ENCODE measurements at regions not wholly inside any gene's neighbourhood (a gene's known extent, or its start where the extent isn't known, plus 50 kb on each side); places are given as distances from the start of the nearest gene placed in this dataset.

- Histone ChIP-seq H3K9me3 (peaks cover 0 to 5% (median 0%) of the 10 kb centered on the region in 3 donors), H3K4me1 (no peaks in the 10 kb centered on the region), H3K4me3 (no peak overlapping the region), H3K27me3 (no peaks in the 10 kb centered on the region), H3K27ac (no peak overlapping the region), H3K36me3 (no peaks in the 10 kb centered on the region)
- no peak for TF ChIP-seq CTCF (IDR thresholded peaks at IDR 0.05)
- TF ChIP-seq POLR2A (IDR thresholded peaks at IDR 0.05): no peak
- intact Hi-C loops (cut with DNase I): no loop called here
- no peak for DNase-seq
These were observed 982.7 kb downstream of the SQOR start for GRCh38 chr15:46617507-46617906.

GRCh38 chr15:46618984-46619383 lies 984.2 kb downstream of the SQOR start:
- H3K27ac ChIP-seq: no peak overlapping the region
- 55 to 76% methylated on average over 2 of the region's 2 CpGs for WGBS, 2 donors
- no peak overlapping the region for H3K4me3 ChIP-seq
- no peak for DNase-seq
- H3K27me3 ChIP-seq: no peaks in the 10 kb centered on the region
- peaks cover 0 to 5% (median 0%) of the 10 kb centered on the region in 3 donors for H3K9me3 ChIP-seq
- intact Hi-C loops (cut with DNase I): no loop called here
- TF ChIP-seq CTCF (IDR thresholded peaks at IDR 0.05) (no peak), POLR2A (IDR thresholded peaks at IDR 0.05) (no peak)
- no peaks in the 10 kb centered on the region for H3K4me1 ChIP-seq
- H3K36me3 ChIP-seq: no peaks in the 10 kb centered on the region

GRCh38 chr15:46620392-46621013 lies 985.7 kb downstream of the SQOR start:
- intact Hi-C loops (cut with DNase I): no loop called here
- Histone ChIP-seq H3K27ac (no peak overlapping the region), H3K9me3 (peaks cover 0 to 5% (median 0%) of the 10 kb centered on the region in 3 donors), H3K4me1 (no peaks in the 10 kb centered on the region), H3K4me3 (no peak overlapping the region), H3K27me3 (no peaks in the 10 kb centered on the region), H3K36me3 (no peaks in the 10 kb centered on the region)
- DNase-seq: no peak
- TF ChIP-seq CTCF (IDR thresholded peaks at IDR 0.05) (no peak), POLR2A (IDR thresholded peaks at IDR 0.05) (no peak)

- Histone ChIP-seq H3K27ac (no peak overlapping the region), H3K4me3 (no peak overlapping the region), H3K9me3 (peaks cover 0 to 20% (median 0%) of the 10 kb centered on the region in 3 donors), H3K27me3 (no peaks in the 10 kb centered on the region), H3K4me1 (no peaks in the 10 kb centered on the region), H3K36me3 (no peaks in the 10 kb centered on the region)
- DNase-seq: no peak
- WGBS, 2 donors: 44 to 51% methylated on average over 2 of the region's 2 CpGs
- TF ChIP-seq POLR2A (IDR thresholded peaks at IDR 0.05) (no peak), CTCF (IDR thresholded peaks at IDR 0.05) (no peak)
- intact Hi-C loops (cut with DNase I): no loop called here
These were observed 988.0 kb downstream of the SQOR start for GRCh38 chr15:46622851-46623250.

- Histone ChIP-seq H3K36me3 (no peaks in the 10 kb centered on the region), H3K27ac (no peak overlapping the region), H3K27me3 (no peaks in the 10 kb centered on the region), H3K4me1 (no peaks in the 10 kb centered on the region), H3K9me3 (no peaks in the 10 kb centered on the region), H3K4me3 (no peak overlapping the region)
- no peak for TF ChIP-seq CTCF (IDR thresholded peaks at IDR 0.05)
- TF ChIP-seq POLR2A (IDR thresholded peaks at IDR 0.05): no peak
- DNase-seq: no peak
- intact Hi-C loops (cut with DNase I): no loop called here
- WGBS, 2 donors: 17 to 40% methylated on average over 1 of the region's 1 CpG
These were observed 1001.4 kb downstream of the SQOR start for GRCh38 chr15:46636206-46636605.

All from esophagus squamous epithelium (tissue), 5 donors.